22Rv1 (cell line): ENCODE measurements at regions not wholly inside any gene's neighbourhood (a gene's known extent, or its start where the extent isn't known, plus 50 kb on each side); places are given as distances from the start of the nearest gene placed in this dataset.

Experiments used
- CTCF ChIP-seq: fragments of 450-650 bp; IDR thresholded peaks from 2 replicates; pipeline ENCODE4 v1.5.1; 2017; ENCODE audit warnings: mild to moderate bottlenecking
- ZFX ChIP-seq: fragments of 450-650 bp; IDR thresholded peaks from 2 replicates; pipeline ENCODE4 v1.6.1; 2017; ENCODE audit warnings: antibody characterized with exemption, borderline replicate concordance

GRCh38 chr2:234145511-234145910 is 95.0 kb downstream of the SPP2 start:
- TF ChIP-seq CTCF (no peak), ZFX (no peak)
